Esophagus squamous epithelium (tissue), 4 donors: ENCODE measurements at regions not wholly inside any gene's neighbourhood (a gene's known extent, or its start where the extent isn't known, plus 50 kb on each side); places are given as distances from the start of the nearest gene placed in this dataset.

Source experiments
- POLR2A ChIP-seq, 4 donors: fragments of 450-650 bp; IDR thresholded peaks; one replicate each; pipeline ENCODE4 v1.6.1; 2017; ENCODE audit warnings: antibody characterized with exemption in 4 of 4, mild to moderate bottlenecking in 4 of 4, moderate library complexity in 3 of 4
- TF ChIP-seq, protein P1 (sequence below), 6 experiments: fragments of 450-650 bp in 4 of 6; fragments of 200-600 bp in 2 of 6; sonication (generic) in 2 of 6; IDR thresholded peaks; one replicate each; pipeline ENCODE4 v1.5.1; 2016 to 2019; ENCODE audit warnings: antibody characterized with exemption in 6 of 6, mild to moderate bottlenecking in 4 of 6, moderate library complexity in 4 of 6

DNA sequence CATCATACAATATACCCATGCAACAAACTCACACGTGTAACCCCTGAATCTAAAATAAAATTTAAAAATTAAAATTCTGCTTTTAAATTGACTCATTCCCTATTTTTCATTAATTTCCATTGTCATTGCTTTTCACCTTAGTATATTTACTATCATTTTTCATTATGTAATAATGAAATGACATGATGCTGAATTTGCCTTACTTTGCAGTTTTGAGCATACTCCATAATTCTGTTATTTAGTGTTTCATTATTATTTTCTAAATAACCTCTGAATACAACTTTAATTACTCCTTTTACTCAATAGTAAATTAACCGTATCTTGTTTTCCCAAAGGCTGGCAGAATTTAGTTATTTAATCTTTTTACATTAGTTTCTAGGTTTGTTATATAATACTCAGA, 719.6 kb downstream of the DOK5 start:
- TF ChIP-seq, protein P1, sequence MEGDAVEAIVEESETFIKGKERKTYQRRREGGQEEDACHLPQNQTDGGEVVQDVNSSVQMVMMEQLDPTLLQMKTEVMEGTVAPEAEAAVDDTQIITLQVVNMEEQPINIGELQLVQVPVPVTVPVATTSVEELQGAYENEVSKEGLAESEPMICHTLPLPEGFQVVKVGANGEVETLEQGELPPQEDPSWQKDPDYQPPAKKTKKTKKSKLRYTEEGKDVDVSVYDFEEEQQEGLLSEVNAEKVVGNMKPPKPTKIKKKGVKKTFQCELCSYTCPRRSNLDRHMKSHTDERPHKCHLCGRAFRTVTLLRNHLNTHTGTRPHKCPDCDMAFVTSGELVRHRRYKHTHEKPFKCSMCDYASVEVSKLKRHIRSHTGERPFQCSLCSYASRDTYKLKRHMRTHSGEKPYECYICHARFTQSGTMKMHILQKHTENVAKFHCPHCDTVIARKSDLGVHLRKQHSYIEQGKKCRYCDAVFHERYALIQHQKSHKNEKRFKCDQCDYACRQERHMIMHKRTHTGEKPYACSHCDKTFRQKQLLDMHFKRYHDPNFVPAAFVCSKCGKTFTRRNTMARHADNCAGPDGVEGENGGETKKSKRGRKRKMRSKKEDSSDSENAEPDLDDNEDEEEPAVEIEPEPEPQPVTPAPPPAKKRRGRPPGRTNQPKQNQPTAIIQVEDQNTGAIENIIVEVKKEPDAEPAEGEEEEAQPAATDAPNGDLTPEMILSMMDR (IDR thresholded peaks at IDR 0.05), result no peak
- TF ChIP-seq POLR2A (IDR thresholded peaks at IDR 0.05), result no peak
